GM23248 (cell line): ENCODE measurements at regions not wholly inside any gene's neighbourhood (a gene's known extent, or its start where the extent isn't known, plus 50 kb on each side); places are given as distances from the start of the nearest gene placed in this dataset.

Source experiments
- DNase-seq: peaks from one replicate; pipeline ENCODE4 v3.0.0-alpha.2; 2015
- H2AFZ ChIP-seq: fragments of 200-600 bp; sonication (generic); 2 replicates; pipeline ENCODE4 v1.6.1; 2016; ENCODE audit warnings: antibody characterized with exemption
- H3F3A ChIP-seq: fragments of 200-600 bp; sonication (generic); 2 replicates; pipeline ENCODE4 v1.6.1; 2016; ENCODE audit warnings: mild to moderate bottlenecking, antibody characterized with exemption, mixed run types; ENCODE audit not compliant: insufficient read depth
- H3K27ac ChIP-seq: fragments of 200-600 bp; sonication (generic); 2 replicates; pipeline ENCODE4 v1.5.1; 2016; ENCODE audit warnings: mild to moderate bottlenecking
- H3K27me3 ChIP-seq: fragments of 200-600 bp; sonication (generic); replicated peaks from 2 replicates; pipeline ENCODE4 v1.6.1; 2016; ENCODE audit warnings: mild to moderate bottlenecking; ENCODE audit not compliant: insufficient read depth
- H3K36me3 ChIP-seq: fragments of 200-600 bp; sonication (generic); 2 replicates; pipeline ENCODE4 v1.6.1; 2016; ENCODE audit warnings: low read depth, mild to moderate bottlenecking
- H3K4me1 ChIP-seq: fragments of 200-600 bp; sonication (generic); 2 replicates; pipeline ENCODE4 v1.6.1; 2016; ENCODE audit warnings: mild to moderate bottlenecking; ENCODE audit not compliant: insufficient read depth
- H3K4me2 ChIP-seq: fragments of 200-600 bp; sonication (generic); one replicate; pipeline ENCODE4 v1.6.1; 2016; ENCODE audit warnings: mild to moderate bottlenecking; ENCODE audit not compliant: unreplicated experiment
- H3K4me3 ChIP-seq: fragments of 200-600 bp; sonication (generic); 2 replicates; pipeline ENCODE4 v1.5.1; 2016; ENCODE audit warnings: mild to moderate bottlenecking
- H3K79me2 ChIP-seq: fragments of 200-600 bp; sonication (generic); 2 replicates; pipeline ENCODE4 v1.6.1; 2016; ENCODE audit warnings: mild to moderate bottlenecking; ENCODE audit not compliant: insufficient read depth
- H3K9ac ChIP-seq: fragments of 200-600 bp; sonication (generic); 2 replicates; pipeline ENCODE4 v1.6.1; 2016; ENCODE audit warnings: mild to moderate bottlenecking
- H3K9me2 ChIP-seq: fragments of 200-600 bp; sonication (generic); 2 replicates; pipeline ENCODE4 v1.6.1; 2016; ENCODE audit warnings: mixed run types, mild to moderate bottlenecking, moderate library complexity; ENCODE audit not compliant: insufficient read depth
- H3K9me3 ChIP-seq: fragments of 200-600 bp; sonication (generic); one replicate; pipeline ENCODE4 v1.6.1; 2017; ENCODE audit warnings: low read depth
- H4K20me1 ChIP-seq: fragments of 200-600 bp; sonication (generic); 2 replicates; pipeline ENCODE4 v1.6.0; 2016; ENCODE audit not compliant: insufficient read depth
- EZH2 ChIP-seq: fragments of 200-600 bp; sonication (generic); IDR thresholded peaks from 2 replicates; pipeline ENCODE4 v1.6.1; 2018; ENCODE audit warnings: antibody characterized with exemption, mild to moderate bottlenecking; ENCODE audit not compliant: insufficient read depth, poor library complexity, severe bottlenecking
- EZH2phosphoT487 ChIP-seq: fragments of 200-600 bp; sonication (generic); IDR thresholded peaks from 2 replicates; pipeline ENCODE4 v1.6.1; 2018; ENCODE audit warnings: antibody characterized with exemption, moderate library complexity, mild to moderate bottlenecking, low read depth; ENCODE audit not compliant: insufficient read depth
- WGBS, 2 experiments: methylation state at CpG; one replicate each; pipeline ENCODE4 v1.1.6; 2015 to 2017; ENCODE audit warnings: low lambda C conversion rate in 2 of 2, low coverage in 1 of 2; ENCODE audit errors: missing lambda C conversion rate in 2 of 2; 5-methylcytosine and 5-hydroxymethylcytosine counted together
- in situ Hi-C: fragments of 300-500 bp; cut with MboI; formaldehyde crosslinking; loops from 2 replicates; pipeline ENCODE4 v1.15.0; 2020

GRCh38 chr2:239664216-239664810 lies 263.5 kb upstream of the HDAC4 start:
- H4K20me1 ChIP-seq, result no peaks in the 10 kb centered on the region
- no peak overlapping the region for H2AFZ ChIP-seq
- in situ Hi-C loops, result no loop called here
- no peaks in the 10 kb centered on the region for H3K9me2 ChIP-seq
- 67 to 68% methylated on average over 5 of the region's 5 CpGs for WGBS, 2 experiments
- H3K4me3 ChIP-seq, result no peak overlapping the region
- no peaks in the 10 kb centered on the region for H3K4me1 ChIP-seq
- no peaks in the 10 kb centered on the region for H3K9me3 ChIP-seq
- H3K9ac ChIP-seq, result no peak overlapping the region
- H3K27me3 ChIP-seq, result peaks cover 21% of the 10 kb centered on the region
- H3F3A ChIP-seq, result no peaks in the 10 kb centered on the region
- no peak overlapping the region for H3K27ac ChIP-seq
- no peak overlapping the region for H3K4me2 ChIP-seq
- TF ChIP-seq EZH2phosphoT487 (no peak), EZH2 (no peak)
- no peak for DNase-seq
- no peaks in the 10 kb centered on the region for H3K36me3 ChIP-seq
- H3K79me2 ChIP-seq, result no peaks in the 10 kb centered on the region

GRCh38 chr2:239663364-239663924 lies 262.6 kb upstream of the HDAC4 start:
- Histone ChIP-seq H3K27ac (no peak overlapping the region), H3K9ac (no peak overlapping the region), H3K79me2 (no peaks in the 10 kb centered on the region), H3K4me2 (no peak overlapping the region), H3K36me3 (no peaks in the 10 kb centered on the region), H3K27me3 (peaks cover 21% of the 10 kb centered on the region), H3K4me1 (no peaks in the 10 kb centered on the region), H3K9me3 (no peaks in the 10 kb centered on the region), H4K20me1 (no peaks in the 10 kb centered on the region), H3F3A (no peaks in the 10 kb centered on the region), H3K4me3 (no peak overlapping the region), H2AFZ (no peak overlapping the region), H3K9me2 (no peaks in the 10 kb centered on the region)
- DNase-seq, result no peak
- in situ Hi-C loops, result no loop called here
- WGBS, 2 experiments, result 55 to 65% methylated on average over 7 to 9 of the region's 9 CpGs
- TF ChIP-seq EZH2, result no peak
- TF ChIP-seq EZH2phosphoT487, result no peak

GRCh38 chr2:239662413-239663120 lies 261.7 kb upstream of the HDAC4 start:
- in situ Hi-C loops, result no loop called here
- Histone ChIP-seq H3K27me3 (peaks cover 23% of the 10 kb centered on the region), H3K9ac (no peak overlapping the region), H3K9me3 (no peaks in the 10 kb centered on the region), H3K4me2 (no peak overlapping the region), H3K9me2 (no peaks in the 10 kb centered on the region), H2AFZ (no peak overlapping the region), H3K79me2 (no peaks in the 10 kb centered on the region), H4K20me1 (no peaks in the 10 kb centered on the region), H3K4me3 (no peak overlapping the region), H3F3A (no peaks in the 10 kb centered on the region), H3K27ac (no peak overlapping the region), H3K36me3 (no peaks in the 10 kb centered on the region), H3K4me1 (no peaks in the 10 kb centered on the region)
- no peak for DNase-seq
- no peak for TF ChIP-seq EZH2phosphoT487
- WGBS, 2 experiments, result 61 to 70% methylated on average over 16 of the region's 16 CpGs

GRCh38 chr2:239661334-239662312 lies 260.8 kb upstream of the HDAC4 start:
- Histone ChIP-seq H3K36me3 (no peaks in the 10 kb centered on the region), H4K20me1 (no peaks in the 10 kb centered on the region), H3K4me3 (no peak overlapping the region), H3K27me3 (peaks cover 24% of the 10 kb centered on the region), H3K79me2 (no peaks in the 10 kb centered on the region), H3K9me3 (no peaks in the 10 kb centered on the region), H3K9ac (no peak overlapping the region), H2AFZ (no peak overlapping the region), H3K4me1 (no peaks in the 10 kb centered on the region), H3K4me2 (no peak overlapping the region), H3K9me2 (no peaks in the 10 kb centered on the region), H3K27ac (no peak overlapping the region), H3F3A (no peaks in the 10 kb centered on the region)
- DNase-seq, result no peak
- TF ChIP-seq EZH2, result no peak
- no peak for TF ChIP-seq EZH2phosphoT487
- 33 to 37% methylated on average over 15 of the region's 15 CpGs for WGBS, 2 experiments
- in situ Hi-C loops, result no loop called here
